ENCODE measurements at regions not wholly inside any gene's neighbourhood (a gene's known extent, or its start where the extent isn't known, plus 50 kb on each side); places are given as distances from the start of the nearest gene placed in this dataset.

DNA sequence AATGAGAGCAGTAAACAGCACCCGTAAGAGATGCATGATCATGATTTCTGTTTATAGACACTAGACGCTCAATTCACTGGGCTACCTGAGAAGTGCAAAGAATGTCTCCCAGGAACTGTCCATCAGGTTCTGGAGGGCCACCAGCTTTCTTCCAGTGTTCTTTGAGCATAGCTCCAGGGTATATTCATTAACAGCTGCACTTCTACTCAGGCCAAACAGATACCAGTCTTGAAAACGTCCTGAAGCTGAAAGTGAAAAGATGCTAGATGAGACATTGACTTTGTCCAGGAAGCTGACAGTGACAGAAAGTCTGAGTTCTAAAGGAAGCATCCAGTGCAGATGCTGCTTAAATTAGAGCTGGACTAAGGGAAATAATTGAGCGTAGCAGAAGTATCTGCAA lies 488.7 kb upstream of the TYRP1 start:
- no peak for DNase-seq (ENCODE audit: extremely low spot score, unreplicated experiment)
- peaks cover 4% of the 10 kb centered on the region for H3K4me1 Mint-ChIP-seq (ENCODE audit: unreplicated experiment)
- no peaks in the 10 kb centered on the region for H3K36me3 Mint-ChIP-seq
- H3K27ac Mint-ChIP-seq, result no peak overlapping the region
- TF ChIP-seq, protein P1, sequence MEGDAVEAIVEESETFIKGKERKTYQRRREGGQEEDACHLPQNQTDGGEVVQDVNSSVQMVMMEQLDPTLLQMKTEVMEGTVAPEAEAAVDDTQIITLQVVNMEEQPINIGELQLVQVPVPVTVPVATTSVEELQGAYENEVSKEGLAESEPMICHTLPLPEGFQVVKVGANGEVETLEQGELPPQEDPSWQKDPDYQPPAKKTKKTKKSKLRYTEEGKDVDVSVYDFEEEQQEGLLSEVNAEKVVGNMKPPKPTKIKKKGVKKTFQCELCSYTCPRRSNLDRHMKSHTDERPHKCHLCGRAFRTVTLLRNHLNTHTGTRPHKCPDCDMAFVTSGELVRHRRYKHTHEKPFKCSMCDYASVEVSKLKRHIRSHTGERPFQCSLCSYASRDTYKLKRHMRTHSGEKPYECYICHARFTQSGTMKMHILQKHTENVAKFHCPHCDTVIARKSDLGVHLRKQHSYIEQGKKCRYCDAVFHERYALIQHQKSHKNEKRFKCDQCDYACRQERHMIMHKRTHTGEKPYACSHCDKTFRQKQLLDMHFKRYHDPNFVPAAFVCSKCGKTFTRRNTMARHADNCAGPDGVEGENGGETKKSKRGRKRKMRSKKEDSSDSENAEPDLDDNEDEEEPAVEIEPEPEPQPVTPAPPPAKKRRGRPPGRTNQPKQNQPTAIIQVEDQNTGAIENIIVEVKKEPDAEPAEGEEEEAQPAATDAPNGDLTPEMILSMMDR (conservative IDR thresholded peaks at IDR 0.05), result no peak
- H3K4me3 Mint-ChIP-seq, result no peak overlapping the region
- H3K27me3 Mint-ChIP-seq, result no peaks in the 10 kb centered on the region
- no peaks in the 10 kb centered on the region for H3K9me3 Mint-ChIP-seq

DNA sequence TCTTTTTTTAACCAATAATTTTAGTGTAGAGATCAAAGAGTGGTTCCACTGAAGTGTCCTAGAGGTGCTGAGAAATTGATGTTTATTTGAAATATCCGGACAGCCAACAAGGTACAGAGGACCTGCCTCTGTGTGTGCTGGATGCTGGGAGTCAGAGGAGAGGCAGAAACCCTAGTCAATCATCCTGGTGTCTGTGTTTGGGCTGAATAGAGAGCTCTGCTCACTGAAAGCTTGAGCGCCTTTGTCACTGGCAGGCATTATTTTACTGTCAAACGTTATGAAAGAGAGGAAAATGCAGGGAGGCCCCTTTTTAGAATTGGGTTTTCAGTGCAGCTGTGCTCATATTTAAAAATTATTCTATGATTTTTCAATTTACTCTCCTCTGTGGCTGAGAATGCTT lies 480.3 kb upstream of the TYRP1 start:
- no peaks in the 10 kb centered on the region for H3K27me3 Mint-ChIP-seq
- no peaks in the 10 kb centered on the region for H3K9me3 Mint-ChIP-seq
- no peak for DNase-seq (ENCODE audit: extremely low spot score, unreplicated experiment)
- H3K4me1 Mint-ChIP-seq (ENCODE audit: unreplicated experiment), result no peaks in the 10 kb centered on the region
- no peaks in the 10 kb centered on the region for H3K36me3 Mint-ChIP-seq
- H3K4me3 Mint-ChIP-seq, result no peak overlapping the region
- H3K27ac Mint-ChIP-seq, result no peak overlapping the region
- TF ChIP-seq, protein P1 (conservative IDR thresholded peaks at IDR 0.05), result no peak

DNA sequence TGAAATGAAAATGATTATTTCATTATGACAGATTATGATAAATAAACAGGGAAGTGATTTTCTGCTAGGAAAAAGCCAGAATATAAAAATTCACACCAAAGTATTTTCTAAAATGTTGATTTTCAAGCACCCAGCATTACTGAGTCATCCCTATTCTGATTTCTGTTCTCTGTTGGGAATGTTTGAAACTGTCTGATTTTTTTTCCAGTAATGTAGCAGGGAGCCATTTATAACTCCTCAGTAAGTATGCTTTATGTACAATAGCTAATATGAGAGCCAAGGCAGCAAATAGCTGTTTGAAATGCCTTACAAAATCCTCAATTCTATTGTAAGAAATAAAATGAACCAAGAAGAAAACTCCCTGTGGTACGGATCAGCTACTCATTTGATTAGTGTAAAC lies 471.7 kb upstream of the TYRP1 start:
- no peaks in the 10 kb centered on the region for H3K36me3 Mint-ChIP-seq
- TF ChIP-seq, protein P1 (conservative IDR thresholded peaks at IDR 0.05), result no peak
- no peak overlapping the region for H3K4me3 Mint-ChIP-seq
- H3K27ac Mint-ChIP-seq, result no peak overlapping the region
- no peaks in the 10 kb centered on the region for H3K9me3 Mint-ChIP-seq
- DNase-seq (ENCODE audit: extremely low spot score, unreplicated experiment), result no peak
- no peaks in the 10 kb centered on the region for H3K27me3 Mint-ChIP-seq
- peaks cover 6% of the 10 kb centered on the region for H3K4me1 Mint-ChIP-seq (ENCODE audit: unreplicated experiment)

DNA sequence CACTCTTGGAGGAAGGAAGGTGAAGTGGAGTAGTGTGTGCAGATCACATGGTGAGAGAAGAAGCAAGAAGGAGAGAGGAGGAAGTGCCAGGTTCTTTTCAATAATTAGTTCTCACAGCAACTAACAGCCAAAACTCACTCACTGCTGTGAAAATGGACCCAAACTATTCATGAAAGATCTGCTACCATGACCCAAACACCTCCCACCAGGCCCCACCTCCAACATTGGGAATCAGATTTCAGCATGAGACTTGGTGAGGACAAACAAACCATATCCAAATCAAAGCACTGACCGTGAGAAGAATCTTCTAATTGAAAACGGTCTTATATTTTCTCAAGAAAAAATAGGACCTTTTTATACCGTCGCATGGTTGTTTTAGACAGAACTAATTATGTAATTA lies 468.7 kb upstream of the TYRP1 start:
- H3K4me1 Mint-ChIP-seq (ENCODE audit: unreplicated experiment), result peaks cover 6% of the 10 kb centered on the region
- DNase-seq (ENCODE audit: extremely low spot score, unreplicated experiment), result no peak
- no peaks in the 10 kb centered on the region for H3K27me3 Mint-ChIP-seq
- H3K9me3 Mint-ChIP-seq, result no peaks in the 10 kb centered on the region
- H3K36me3 Mint-ChIP-seq, result no peaks in the 10 kb centered on the region
- no peak overlapping the region for H3K4me3 Mint-ChIP-seq
- TF ChIP-seq, protein P1 (conservative IDR thresholded peaks at IDR 0.05), result no peak
- H3K27ac Mint-ChIP-seq, result no peak overlapping the region

DNA sequence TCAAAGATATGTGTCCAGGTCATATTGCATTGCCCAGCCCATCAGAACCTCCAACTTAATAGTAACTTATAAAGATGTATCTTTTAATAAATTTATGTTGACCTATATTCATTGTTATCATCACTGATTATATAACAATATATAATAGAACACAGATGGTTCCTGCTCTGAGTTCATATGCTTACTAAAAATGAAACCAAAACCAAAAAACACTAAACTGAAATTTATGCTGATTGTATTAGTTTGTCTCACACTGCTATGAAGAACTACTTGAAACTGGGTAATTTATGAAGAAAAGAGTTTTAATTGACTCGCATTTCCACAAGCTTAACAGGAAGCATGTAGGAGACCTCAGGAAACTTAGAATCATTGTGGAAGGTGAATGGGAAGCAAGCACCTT lies 462.5 kb upstream of the TYRP1 start:
- DNase-seq (ENCODE audit: extremely low spot score, unreplicated experiment), result no peak
- no peaks in the 10 kb centered on the region for H3K27me3 Mint-ChIP-seq
- no peak overlapping the region for H3K4me3 Mint-ChIP-seq
- no peaks in the 10 kb centered on the region for H3K4me1 Mint-ChIP-seq (ENCODE audit: unreplicated experiment)
- peaks cover 4% of the 10 kb centered on the region for H3K36me3 Mint-ChIP-seq
- H3K27ac Mint-ChIP-seq, result no peak overlapping the region
- peaks cover 14% of the 10 kb centered on the region for H3K9me3 Mint-ChIP-seq
- TF ChIP-seq, protein P1 (conservative IDR thresholded peaks at IDR 0.05), result no peak

DNA sequence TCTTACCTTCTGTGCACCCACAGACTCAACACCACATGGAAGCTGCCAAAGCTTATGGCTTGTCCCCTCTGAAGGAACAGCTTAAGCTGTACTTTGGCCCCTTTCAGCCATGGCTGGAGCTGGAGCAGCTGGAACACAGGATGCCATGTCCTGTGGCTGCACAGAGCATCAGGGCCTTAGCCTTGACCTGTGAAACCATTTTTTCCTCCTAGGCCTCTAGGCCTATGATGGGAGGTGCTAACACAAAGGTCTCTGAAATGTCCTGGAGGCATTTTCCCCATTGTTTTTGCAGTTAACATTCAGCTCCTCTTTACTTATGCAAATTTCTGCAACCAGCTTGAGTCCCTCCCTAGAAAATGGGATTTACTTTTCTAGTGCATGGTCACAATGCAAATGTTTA lies 461.4 kb upstream of the TYRP1 start:
- H3K36me3 Mint-ChIP-seq, result peaks cover 4% of the 10 kb centered on the region
- peaks cover 14% of the 10 kb centered on the region for H3K9me3 Mint-ChIP-seq
- TF ChIP-seq, protein P1 (conservative IDR thresholded peaks at IDR 0.05), result no peak
- H3K27me3 Mint-ChIP-seq, result no peaks in the 10 kb centered on the region
- no peak overlapping the region for H3K27ac Mint-ChIP-seq
- no peak for DNase-seq (ENCODE audit: extremely low spot score, unreplicated experiment)
- no peaks in the 10 kb centered on the region for H3K4me1 Mint-ChIP-seq (ENCODE audit: unreplicated experiment)
- H3K4me3 Mint-ChIP-seq, result no peak overlapping the region

Data from type B pancreatic cell (in vitro differentiated cells).